Erythroblast (primary cell): ENCODE measurements at regions not wholly inside any gene's neighbourhood (a gene's known extent, or its start where the extent isn't known, plus 50 kb on each side); places are given as distances from the start of the nearest gene placed in this dataset.

Source experiments
- GATA1 ChIP-seq: IDR thresholded peaks from 2 replicates; pipeline ENCODE4 v1.6.1; 2011; ENCODE audit warnings: low read depth, mild to moderate bottlenecking, control low read depth, low read length, moderate library complexity
- POLR2A ChIP-seq: IDR thresholded peaks from 2 replicates; pipeline ENCODE4 v1.6.1; 2011; ENCODE audit warnings: mild to moderate bottlenecking, low read length

DNA sequence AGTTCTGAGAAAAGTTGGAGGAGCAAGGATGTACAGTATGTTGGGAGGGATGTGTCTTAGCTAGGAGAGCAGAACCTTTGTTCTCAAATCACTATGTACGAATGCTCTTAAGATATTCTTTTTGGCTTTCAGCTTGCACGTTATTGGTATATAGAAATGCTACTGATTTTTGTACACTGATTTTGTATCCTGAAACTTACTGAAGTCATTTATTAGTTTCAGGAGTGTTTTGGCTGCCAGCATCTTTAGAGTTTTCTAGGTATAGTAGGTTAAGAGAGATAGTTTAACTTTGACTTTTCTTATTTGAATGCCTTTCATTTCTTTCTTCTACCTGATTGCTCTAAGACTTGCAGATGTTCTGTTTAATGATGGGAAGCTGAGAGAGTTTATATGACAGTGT lies 442.8 kb upstream of the FBXO33 start:
- TF ChIP-seq POLR2A (no peak), GATA1 (no peak)
